Prostate gland (tissue), 2 donors: ENCODE measurements at regions not wholly inside any gene's neighbourhood (a gene's known extent, or its start where the extent isn't known, plus 50 kb on each side); places are given as distances from the start of the nearest gene placed in this dataset.
"Not testable (repeated sequence)": the region's sequence is repeated elsewhere in the genome, so short reads cannot be mapped to it uniquely, and the experiment has no call there.

ENCODE experiments used
- DNase-seq: peaks from one replicate; pipeline ENCODE4 v3.0.0-alpha.2; 2019; ENCODE audit warnings: low spot score
- H3K27ac ChIP-seq, 2 donors: fragments of 200-600 bp; sonication (generic); 2 replicates each; pipeline ENCODE4 v1.5.1; 2017 to 2019
- H3K27me3 ChIP-seq: fragments of 200-600 bp; sonication (generic); replicated peaks from 2 replicates; pipeline ENCODE4 v1.5.1; 2019; ENCODE audit not compliant: insufficient read depth
- H3K36me3 ChIP-seq, 2 donors: fragments of 200-600 bp; sonication (generic); 1 replicate in 1 of 2; 2 replicates in 1 of 2; pipeline versions ENCODE4 v1.5.1 to v1.8.1; 2017 to 2019
- H3K4me1 ChIP-seq: fragments of 200-600 bp; sonication (generic); replicated peaks from 2 replicates; pipeline ENCODE4 v1.5.1; 2019
- H3K4me3 ChIP-seq, 2 donors: fragments of 200-600 bp; sonication (generic); 2 replicates each; pipeline ENCODE4 v1.5.1; 2017 to 2019
- H3K9me3 ChIP-seq: fragments of 200-600 bp; sonication (generic); 2 replicates; pipeline ENCODE4 v1.5.1; 2017
- CTCF ChIP-seq, 4 experiments: fragments of 200-600 bp in 2 of 4; fragments of 450-650 bp in 2 of 4; sonication (generic) in 2 of 4; IDR thresholded peaks; 1 replicate in 3 of 4; 2 replicates in 1 of 4; pipeline ENCODE4 v1.5.1; 2016 to 2019; ENCODE audit warnings: antibody characterized with exemption in 4 of 4, mild to moderate bottlenecking in 2 of 4, moderate library complexity in 2 of 4
- POLR2A ChIP-seq: fragments of 450-650 bp; IDR thresholded peaks from one replicate; pipeline ENCODE4 v1.6.1; 2016; ENCODE audit warnings: antibody characterized with exemption, mild to moderate bottlenecking
- POLR2AphosphoS5 ChIP-seq: sonication (generic); formaldehyde crosslinking; IDR thresholded peaks from one replicate; pipeline ENCODE4 v1.6.1; 2017; ENCODE audit warnings: antibody characterized with exemption
- WGBS: methylation state at CpG from one replicate; pipeline ENCODE4 v1.1.5; 2018; 5-methylcytosine and 5-hydroxymethylcytosine counted together
- intact Hi-C: fragments of 100-400 bp; cut with DNase I; formaldehyde crosslinking; loops from one replicate; pipeline ENCODE4 v1.14.2; 2022

- no peaks in the 10 kb centered on the region for H3K36me3 ChIP-seq
- H3K4me3 ChIP-seq: no peak overlapping the region
- intact Hi-C loops: no loop called here
- 66% methylated on average over 5 of the region's 5 CpGs for WGBS
- H3K9me3 ChIP-seq: no peaks in the 10 kb centered on the region
- H3K27ac ChIP-seq: no peak overlapping the region
- H3K27me3 ChIP-seq: no peaks in the 10 kb centered on the region
- no peak for DNase-seq
- TF ChIP-seq CTCF (IDR thresholded peaks at IDR 0.05) (no peak), POLR2AphosphoS5 (no peak), POLR2A (no peak)
- no peaks in the 10 kb centered on the region for H3K4me1 ChIP-seq
Measured at GRCh38 chr1:166391279-166392066, 224.7 kb upstream of the FAM78B start.

- DNase-seq: no peak
- intact Hi-C loops: no loop called here
- TF ChIP-seq POLR2A: no peak
- TF ChIP-seq CTCF (IDR thresholded peaks at IDR 0.05): no peak
- TF ChIP-seq POLR2AphosphoS5: no peak
Measured at GRCh38 chr1:166395729-166396128, 228.9 kb upstream of the FAM78B start.

GRCh38 chr1:166409253-166410082 is 242.7 kb upstream of the FAM78B start:
- H3K4me3 ChIP-seq, H3K4me1 ChIP-seq, H3K9me3 ChIP-seq, intact Hi-C loops, DNase-seq, H3K27ac ChIP-seq, H3K27me3 ChIP-seq, H3K36me3 ChIP-seq: not testable (repeated sequence)
- 54% methylated on average over 9 of the region's 9 CpGs for WGBS

More at GRCh38 chr1:166395729-166396128, 228.9 kb upstream of the FAM78B start:
- H3K36me3 ChIP-seq: no peaks in the 10 kb centered on the region
- H3K9me3 ChIP-seq: no peaks in the 10 kb centered on the region
- H3K4me1 ChIP-seq: no peaks in the 10 kb centered on the region
- no peak overlapping the region for H3K27ac ChIP-seq
- no peaks in the 10 kb centered on the region for H3K27me3 ChIP-seq
- no peak overlapping the region for H3K4me3 ChIP-seq

DNA sequence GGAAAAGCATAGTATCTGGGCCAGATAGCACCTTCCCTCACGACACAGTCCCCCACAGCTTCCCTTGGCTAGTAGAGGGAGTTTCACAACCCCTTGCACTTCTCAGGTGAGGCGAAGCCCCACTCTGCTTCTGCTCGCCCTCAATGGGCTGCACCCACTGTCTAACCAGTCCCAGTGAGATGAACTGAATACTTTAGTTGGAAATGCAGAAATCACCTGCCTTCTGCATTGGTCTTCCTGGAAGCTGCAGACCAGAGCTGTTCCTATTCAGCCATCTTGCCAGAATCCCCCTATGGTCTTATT is 243.2 kb upstream of the FAM78B start:
- no peak overlapping the region for H3K4me3 ChIP-seq
- TF ChIP-seq CTCF (IDR thresholded peaks at IDR 0.05) (no peak), POLR2A (no peak), POLR2AphosphoS5 (no peak)
- 90% methylated on average over 3 of the region's 3 CpGs for WGBS
- H3K27ac ChIP-seq: no peak overlapping the region
- DNase-seq: no peak
- no peaks in the 10 kb centered on the region for H3K36me3 ChIP-seq
- intact Hi-C loops: no loop called here
- no peaks in the 10 kb centered on the region for H3K9me3 ChIP-seq
- H3K27me3 ChIP-seq: no peaks in the 10 kb centered on the region
- no peaks in the 10 kb centered on the region for H3K4me1 ChIP-seq

DNA sequence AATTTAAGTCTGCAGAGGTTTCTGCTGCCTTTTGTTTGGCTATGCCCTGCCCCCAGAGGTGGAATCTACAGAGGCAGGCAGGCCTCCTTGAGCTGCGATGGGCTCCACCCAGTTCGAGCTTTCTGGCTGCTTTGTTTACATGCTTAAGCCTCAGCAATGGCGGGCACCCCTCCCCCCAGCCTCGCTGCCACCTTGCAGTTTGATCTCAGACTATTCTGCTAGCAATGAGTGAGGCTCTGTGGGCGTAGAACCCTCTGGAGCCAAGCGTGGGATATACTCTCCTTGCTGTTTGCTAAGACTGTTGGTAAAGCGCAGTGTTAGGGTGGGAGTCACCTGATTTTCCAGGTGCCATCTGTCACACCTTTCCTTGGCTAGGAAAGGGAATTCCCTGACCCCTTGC is 250.0 kb upstream of the FAM78B start:
- intact Hi-C loops, H3K4me1 ChIP-seq, DNase-seq, H3K27me3 ChIP-seq, H3K4me3 ChIP-seq, H3K36me3 ChIP-seq, H3K9me3 ChIP-seq, H3K27ac ChIP-seq: not testable (repeated sequence)
- WGBS: 67% methylated on average over 7 of the region's 7 CpGs
